ENCODE measurements at regions not wholly inside any gene's neighbourhood (a gene's known extent, or its start where the extent isn't known, plus 50 kb on each side); places are given as distances from the start of the nearest gene placed in this dataset.

GRCh38 chr4:187436251-187436650, 559.3 kb upstream of the ZFP42 start:
- TF ChIP-seq, protein P1, sequence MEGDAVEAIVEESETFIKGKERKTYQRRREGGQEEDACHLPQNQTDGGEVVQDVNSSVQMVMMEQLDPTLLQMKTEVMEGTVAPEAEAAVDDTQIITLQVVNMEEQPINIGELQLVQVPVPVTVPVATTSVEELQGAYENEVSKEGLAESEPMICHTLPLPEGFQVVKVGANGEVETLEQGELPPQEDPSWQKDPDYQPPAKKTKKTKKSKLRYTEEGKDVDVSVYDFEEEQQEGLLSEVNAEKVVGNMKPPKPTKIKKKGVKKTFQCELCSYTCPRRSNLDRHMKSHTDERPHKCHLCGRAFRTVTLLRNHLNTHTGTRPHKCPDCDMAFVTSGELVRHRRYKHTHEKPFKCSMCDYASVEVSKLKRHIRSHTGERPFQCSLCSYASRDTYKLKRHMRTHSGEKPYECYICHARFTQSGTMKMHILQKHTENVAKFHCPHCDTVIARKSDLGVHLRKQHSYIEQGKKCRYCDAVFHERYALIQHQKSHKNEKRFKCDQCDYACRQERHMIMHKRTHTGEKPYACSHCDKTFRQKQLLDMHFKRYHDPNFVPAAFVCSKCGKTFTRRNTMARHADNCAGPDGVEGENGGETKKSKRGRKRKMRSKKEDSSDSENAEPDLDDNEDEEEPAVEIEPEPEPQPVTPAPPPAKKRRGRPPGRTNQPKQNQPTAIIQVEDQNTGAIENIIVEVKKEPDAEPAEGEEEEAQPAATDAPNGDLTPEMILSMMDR (IDR thresholded peaks at IDR 0.05), result no peak
- no peak for TF ChIP-seq EP300 (IDR thresholded peaks at IDR 0.05; ENCODE audit: low read depth)
- no peak for TF ChIP-seq POLR2AphosphoS5 (IDR thresholded peaks at IDR 0.05)
- TF ChIP-seq POLR2A (IDR thresholded peaks at IDR 0.05), result no peak

All from transverse colon (tissue), 4 donors.